ENCODE measurements at regions not wholly inside any gene's neighbourhood (a gene's known extent, or its start where the extent isn't known, plus 50 kb on each side); places are given as distances from the start of the nearest gene placed in this dataset.

DNA sequence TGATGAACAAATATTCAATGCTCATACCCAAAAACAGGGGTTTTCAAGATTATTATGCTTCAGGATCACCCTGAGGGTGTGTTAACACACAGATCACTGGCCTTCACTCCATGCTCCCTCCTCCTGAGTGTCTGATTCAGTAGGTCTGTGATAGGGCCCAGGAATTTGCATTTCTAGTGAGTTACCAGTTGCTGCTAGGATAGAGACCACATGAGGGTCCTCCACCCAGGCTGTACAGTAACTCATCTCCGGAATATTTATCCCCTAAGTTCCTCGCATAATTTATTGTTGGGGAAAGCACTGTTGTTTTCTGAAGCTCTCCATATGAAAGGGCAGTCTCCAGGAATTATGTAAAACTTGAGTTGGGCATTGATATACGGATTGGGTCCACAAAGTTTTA is 1106.6 kb upstream of the B3GALT2 start:
- DNase-seq: no peak
- Histone ChIP-seq H3K27me3 (ENCODE audit: low read depth) (no peaks in the 10 kb centered on the region), H3K27ac (no peak overlapping the region), H3K4me1 (no peaks in the 10 kb centered on the region), H3K9me3 (no peaks in the 10 kb centered on the region), H3K4me3 (no peak overlapping the region), H3K36me3 (no peaks in the 10 kb centered on the region)
- intact Hi-C loops (cut with DNase I): no loop called here
- no peak for ATAC-seq
- TF ChIP-seq, protein P1, sequence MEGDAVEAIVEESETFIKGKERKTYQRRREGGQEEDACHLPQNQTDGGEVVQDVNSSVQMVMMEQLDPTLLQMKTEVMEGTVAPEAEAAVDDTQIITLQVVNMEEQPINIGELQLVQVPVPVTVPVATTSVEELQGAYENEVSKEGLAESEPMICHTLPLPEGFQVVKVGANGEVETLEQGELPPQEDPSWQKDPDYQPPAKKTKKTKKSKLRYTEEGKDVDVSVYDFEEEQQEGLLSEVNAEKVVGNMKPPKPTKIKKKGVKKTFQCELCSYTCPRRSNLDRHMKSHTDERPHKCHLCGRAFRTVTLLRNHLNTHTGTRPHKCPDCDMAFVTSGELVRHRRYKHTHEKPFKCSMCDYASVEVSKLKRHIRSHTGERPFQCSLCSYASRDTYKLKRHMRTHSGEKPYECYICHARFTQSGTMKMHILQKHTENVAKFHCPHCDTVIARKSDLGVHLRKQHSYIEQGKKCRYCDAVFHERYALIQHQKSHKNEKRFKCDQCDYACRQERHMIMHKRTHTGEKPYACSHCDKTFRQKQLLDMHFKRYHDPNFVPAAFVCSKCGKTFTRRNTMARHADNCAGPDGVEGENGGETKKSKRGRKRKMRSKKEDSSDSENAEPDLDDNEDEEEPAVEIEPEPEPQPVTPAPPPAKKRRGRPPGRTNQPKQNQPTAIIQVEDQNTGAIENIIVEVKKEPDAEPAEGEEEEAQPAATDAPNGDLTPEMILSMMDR (IDR thresholded peaks at IDR 0.05): no peak

DNA sequence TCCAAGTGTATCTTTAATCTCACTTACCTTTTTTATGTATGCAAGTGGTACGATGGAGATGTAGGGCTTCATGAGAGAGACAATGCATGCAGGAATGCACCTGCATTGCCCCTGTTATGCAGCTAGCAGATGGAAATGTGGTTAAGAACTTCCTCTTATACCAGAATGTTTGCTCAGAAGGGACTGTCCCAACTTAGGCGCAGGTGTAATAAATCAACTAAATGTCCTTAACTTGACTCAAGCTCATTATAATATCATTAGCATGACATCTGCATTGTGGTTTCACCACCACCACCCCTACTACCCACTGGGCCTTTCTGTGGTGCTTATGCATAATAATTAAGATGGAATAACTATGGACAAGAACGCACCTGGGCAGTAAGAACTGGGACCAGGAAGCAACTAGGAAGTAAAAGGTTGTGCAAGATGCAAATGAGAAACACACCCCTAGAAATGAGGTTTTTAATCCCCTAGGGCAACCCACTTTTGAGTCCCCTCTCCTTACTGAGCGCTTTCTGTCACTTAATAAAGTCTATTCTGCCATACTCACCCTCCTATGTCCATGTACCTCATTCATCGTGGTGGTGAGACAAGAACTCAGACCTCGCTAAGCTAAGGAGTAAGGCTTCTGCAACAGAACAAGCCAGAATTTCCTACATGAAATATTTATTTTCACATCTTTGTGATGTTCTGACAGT is 1103.3 kb upstream of the B3GALT2 start:
- TF ChIP-seq, protein P1 (IDR thresholded peaks at IDR 0.05): no peak
- ATAC-seq: peak in 1 of 2 donors; percentile 23
- Histone ChIP-seq H3K9me3 (no peaks in the 10 kb centered on the region), H3K27me3 (ENCODE audit: low read depth) (no peaks in the 10 kb centered on the region), H3K27ac (no peak overlapping the region), H3K4me3 (no peak overlapping the region), H3K36me3 (no peaks in the 10 kb centered on the region), H3K4me1 (no peaks in the 10 kb centered on the region)
- DNase-seq: no peak
- intact Hi-C loops (cut with DNase I): no loop called here

DNA sequence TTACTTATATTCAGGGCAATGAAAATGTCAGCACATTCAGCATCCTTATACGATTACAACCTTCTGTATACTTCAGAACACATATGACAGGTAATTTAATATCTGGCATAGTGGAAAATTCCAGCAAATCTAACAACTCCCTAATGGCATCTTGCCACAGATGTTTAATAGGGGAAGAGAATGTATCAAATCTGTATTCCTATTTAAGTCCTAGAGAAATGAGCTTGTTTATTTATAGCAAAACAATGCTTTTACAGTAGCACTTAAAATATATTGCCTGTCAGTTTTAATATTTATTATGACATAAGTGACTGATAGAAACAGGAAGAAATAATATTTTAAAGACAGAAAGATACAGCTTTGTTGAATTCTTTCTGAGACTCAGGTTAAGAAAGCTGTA is 1101.8 kb upstream of the B3GALT2 start:
- no peaks in the 10 kb centered on the region for H3K27me3 ChIP-seq (ENCODE audit: low read depth)
- ATAC-seq (no peak), DNase-seq (no peak)
- no peak overlapping the region for H3K4me3 ChIP-seq
- no peaks in the 10 kb centered on the region for H3K4me1 ChIP-seq
- H3K9me3 ChIP-seq: no peaks in the 10 kb centered on the region
- no peak overlapping the region for H3K27ac ChIP-seq
- no peaks in the 10 kb centered on the region for H3K36me3 ChIP-seq
- intact Hi-C loops (cut with DNase I): no loop called here
- TF ChIP-seq, protein P1 (IDR thresholded peaks at IDR 0.05): no peak

DNA sequence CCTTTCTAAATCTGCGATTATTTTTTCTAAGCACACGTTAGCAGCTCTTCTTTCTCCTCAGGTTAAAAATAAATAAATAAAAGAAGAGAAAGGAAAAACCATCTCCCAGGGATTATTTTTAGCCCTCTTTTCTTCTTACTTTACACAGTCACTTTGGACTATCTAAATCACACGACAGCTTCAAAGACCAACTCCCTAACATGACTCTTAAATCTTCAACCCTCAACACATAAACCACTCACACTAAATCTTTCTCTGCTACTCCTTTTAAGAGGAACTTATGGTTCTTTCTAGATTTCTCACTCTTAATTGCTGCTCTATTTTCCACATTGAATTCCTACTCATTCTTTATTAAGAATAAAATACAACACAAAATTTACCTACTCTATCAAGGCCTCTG is 1095.0 kb upstream of the B3GALT2 start:
- DNase-seq (no peak), ATAC-seq (no peak)
- intact Hi-C loops (cut with DNase I): no loop called here
- Histone ChIP-seq H3K36me3 (no peaks in the 10 kb centered on the region), H3K9me3 (no peaks in the 10 kb centered on the region), H3K27ac (no peak overlapping the region), H3K4me1 (no peaks in the 10 kb centered on the region), H3K4me3 (no peak overlapping the region), H3K27me3 (ENCODE audit: low read depth) (no peaks in the 10 kb centered on the region)
- TF ChIP-seq, protein P1 (IDR thresholded peaks at IDR 0.05): no peak

DNA sequence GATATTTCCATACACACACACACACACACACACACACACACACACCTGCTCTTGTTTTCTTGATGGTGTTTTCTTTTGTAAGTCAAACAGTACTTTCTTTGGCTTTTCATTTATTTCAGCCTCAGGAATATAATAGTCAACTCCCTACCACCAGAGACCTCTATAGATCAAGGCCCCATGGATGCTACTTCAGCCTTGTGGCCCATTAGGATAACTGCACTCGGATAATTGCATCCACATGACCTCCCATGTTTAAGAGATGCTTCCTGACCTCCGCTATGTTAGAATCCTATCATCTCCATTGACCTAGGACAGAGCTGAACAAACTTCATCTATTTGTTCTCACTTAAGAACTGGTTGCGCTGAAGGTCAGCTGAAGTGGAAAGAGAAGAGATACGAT is 1094.0 kb upstream of the B3GALT2 start:
- Histone ChIP-seq H3K27me3 (ENCODE audit: low read depth) (no peaks in the 10 kb centered on the region), H3K9me3 (no peaks in the 10 kb centered on the region), H3K36me3 (no peaks in the 10 kb centered on the region), H3K4me1 (no peaks in the 10 kb centered on the region), H3K4me3 (no peak overlapping the region), H3K27ac (no peak overlapping the region)
- intact Hi-C loops (cut with DNase I): no loop called here
- TF ChIP-seq, protein P1 (IDR thresholded peaks at IDR 0.05): no peak
- DNase-seq: no peak
- ATAC-seq: no peak
